ENCODE measurements at regions not wholly inside any gene's neighbourhood (a gene's known extent, or its start where the extent isn't known, plus 50 kb on each side); places are given as distances from the start of the nearest gene placed in this dataset.

DNA sequence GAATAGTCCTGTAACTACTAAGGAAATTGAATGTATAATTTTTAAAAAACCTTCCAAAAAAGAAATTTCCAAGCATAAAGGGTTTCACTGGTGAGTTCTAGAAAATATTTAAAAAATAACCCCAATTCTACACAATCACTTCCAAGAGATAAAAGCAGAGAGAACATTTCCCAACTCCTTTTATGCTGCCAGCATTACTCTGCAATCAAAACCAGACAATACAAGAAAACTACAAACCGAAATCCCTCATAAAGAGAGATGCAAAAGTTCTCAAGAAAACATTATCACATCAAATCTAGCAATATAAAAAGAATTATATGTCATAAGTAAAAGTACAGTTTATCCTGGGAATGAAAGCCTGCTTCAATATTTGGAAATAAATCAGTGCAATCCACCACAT lies 84.8 kb downstream of the OAT start (continued):
- TF ChIP-seq STAT6 (CRISPR knock-in tag; conservative IDR thresholded peaks at IDR 0.05; ENCODE audit: low read depth) (no peak), ZNF263 (CRISPR knock-in tag; IDR thresholded peaks at IDR 0.05; ENCODE audit: low read depth) (no peak), ZNF416 (CRISPR knock-in tag; IDR thresholded peaks at IDR 0.05) (no peak), KAT7 (CRISPR knock-in tag; IDR thresholded peaks at IDR 0.05; ENCODE audit: borderline replicate concordance) (no peak), TEAD4 (CRISPR knock-in tag; IDR thresholded peaks at IDR 0.05) (no peak), USF2 (CRISPR knock-in tag; IDR thresholded peaks at IDR 0.05) (no peak), ZNF671 (CRISPR knock-in tag; IDR thresholded peaks at IDR 0.05) (no peak), ZNF232 (CRISPR knock-in tag; IDR thresholded peaks at IDR 0.05) (no peak)
- TF ChIP-seq, protein P1, sequence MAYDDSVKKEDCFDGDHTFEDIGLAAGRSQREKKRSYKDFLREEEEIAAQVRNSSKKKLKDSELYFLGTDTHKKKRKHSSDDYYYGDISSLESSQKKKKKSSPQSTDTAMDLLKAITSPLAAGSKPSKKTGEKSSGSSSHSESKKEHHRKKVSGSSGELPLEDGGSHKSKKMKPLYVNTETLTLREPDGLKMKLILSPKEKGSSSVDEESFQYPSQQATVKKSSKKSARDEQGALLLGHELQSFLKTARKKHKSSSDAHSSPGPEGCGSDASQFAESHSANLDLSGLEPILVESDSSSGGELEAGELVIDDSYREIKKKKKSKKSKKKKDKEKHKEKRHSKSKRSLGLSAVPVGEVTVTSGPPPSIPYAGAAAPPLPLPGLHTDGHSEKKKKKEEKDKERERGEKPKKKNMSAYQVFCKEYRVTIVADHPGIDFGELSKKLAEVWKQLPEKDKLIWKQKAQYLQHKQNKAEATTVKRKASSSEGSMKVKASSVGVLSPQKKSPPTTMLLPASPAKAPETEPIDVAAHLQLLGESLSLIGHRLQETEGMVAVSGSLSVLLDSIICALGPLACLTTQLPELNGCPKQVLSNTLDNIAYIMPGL (CRISPR knock-in tag; IDR thresholded peaks at IDR 0.05) = no peak
- TF ChIP-seq, protein P2, sequence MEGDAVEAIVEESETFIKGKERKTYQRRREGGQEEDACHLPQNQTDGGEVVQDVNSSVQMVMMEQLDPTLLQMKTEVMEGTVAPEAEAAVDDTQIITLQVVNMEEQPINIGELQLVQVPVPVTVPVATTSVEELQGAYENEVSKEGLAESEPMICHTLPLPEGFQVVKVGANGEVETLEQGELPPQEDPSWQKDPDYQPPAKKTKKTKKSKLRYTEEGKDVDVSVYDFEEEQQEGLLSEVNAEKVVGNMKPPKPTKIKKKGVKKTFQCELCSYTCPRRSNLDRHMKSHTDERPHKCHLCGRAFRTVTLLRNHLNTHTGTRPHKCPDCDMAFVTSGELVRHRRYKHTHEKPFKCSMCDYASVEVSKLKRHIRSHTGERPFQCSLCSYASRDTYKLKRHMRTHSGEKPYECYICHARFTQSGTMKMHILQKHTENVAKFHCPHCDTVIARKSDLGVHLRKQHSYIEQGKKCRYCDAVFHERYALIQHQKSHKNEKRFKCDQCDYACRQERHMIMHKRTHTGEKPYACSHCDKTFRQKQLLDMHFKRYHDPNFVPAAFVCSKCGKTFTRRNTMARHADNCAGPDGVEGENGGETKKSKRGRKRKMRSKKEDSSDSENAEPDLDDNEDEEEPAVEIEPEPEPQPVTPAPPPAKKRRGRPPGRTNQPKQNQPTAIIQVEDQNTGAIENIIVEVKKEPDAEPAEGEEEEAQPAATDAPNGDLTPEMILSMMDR (IDR thresholded peaks at IDR 0.05) = no peak

- peaks cover 34% of the 10 kb centered on the region for H3K9me3 Mint-ChIP-seq
- peaks cover 6% of the 10 kb centered on the region; the same call in 1 of the 2 replicates for H3K36me3 Mint-ChIP-seq
- no peak overlapping the region for H3K4me3 Mint-ChIP-seq
- ATAC-seq (no peak), DNase-seq (ENCODE audit: low spot score) (no peak)
- POLR2A ChIA-PET = no interaction called here
- H3K27me3 Mint-ChIP-seq (ENCODE audit: low read depth) = peaks cover 16% of the 10 kb centered on the region
- CTCF ChIA-PET = no interaction called here
- H3K4me1 Mint-ChIP-seq = no peaks in the 10 kb centered on the region
- no peak overlapping the region for H3K27ac Mint-ChIP-seq
- no peak for TF ChIP-seq ZNF219 (CRISPR knock-in tag; IDR thresholded peaks at IDR 0.05; ENCODE audit: borderline replicate concordance)
- no peak for TF ChIP-seq ARID4B (CRISPR knock-in tag; IDR thresholded peaks at IDR 0.05; ENCODE audit: borderline replicate concordance)
- TF ChIP-seq, protein P3, sequence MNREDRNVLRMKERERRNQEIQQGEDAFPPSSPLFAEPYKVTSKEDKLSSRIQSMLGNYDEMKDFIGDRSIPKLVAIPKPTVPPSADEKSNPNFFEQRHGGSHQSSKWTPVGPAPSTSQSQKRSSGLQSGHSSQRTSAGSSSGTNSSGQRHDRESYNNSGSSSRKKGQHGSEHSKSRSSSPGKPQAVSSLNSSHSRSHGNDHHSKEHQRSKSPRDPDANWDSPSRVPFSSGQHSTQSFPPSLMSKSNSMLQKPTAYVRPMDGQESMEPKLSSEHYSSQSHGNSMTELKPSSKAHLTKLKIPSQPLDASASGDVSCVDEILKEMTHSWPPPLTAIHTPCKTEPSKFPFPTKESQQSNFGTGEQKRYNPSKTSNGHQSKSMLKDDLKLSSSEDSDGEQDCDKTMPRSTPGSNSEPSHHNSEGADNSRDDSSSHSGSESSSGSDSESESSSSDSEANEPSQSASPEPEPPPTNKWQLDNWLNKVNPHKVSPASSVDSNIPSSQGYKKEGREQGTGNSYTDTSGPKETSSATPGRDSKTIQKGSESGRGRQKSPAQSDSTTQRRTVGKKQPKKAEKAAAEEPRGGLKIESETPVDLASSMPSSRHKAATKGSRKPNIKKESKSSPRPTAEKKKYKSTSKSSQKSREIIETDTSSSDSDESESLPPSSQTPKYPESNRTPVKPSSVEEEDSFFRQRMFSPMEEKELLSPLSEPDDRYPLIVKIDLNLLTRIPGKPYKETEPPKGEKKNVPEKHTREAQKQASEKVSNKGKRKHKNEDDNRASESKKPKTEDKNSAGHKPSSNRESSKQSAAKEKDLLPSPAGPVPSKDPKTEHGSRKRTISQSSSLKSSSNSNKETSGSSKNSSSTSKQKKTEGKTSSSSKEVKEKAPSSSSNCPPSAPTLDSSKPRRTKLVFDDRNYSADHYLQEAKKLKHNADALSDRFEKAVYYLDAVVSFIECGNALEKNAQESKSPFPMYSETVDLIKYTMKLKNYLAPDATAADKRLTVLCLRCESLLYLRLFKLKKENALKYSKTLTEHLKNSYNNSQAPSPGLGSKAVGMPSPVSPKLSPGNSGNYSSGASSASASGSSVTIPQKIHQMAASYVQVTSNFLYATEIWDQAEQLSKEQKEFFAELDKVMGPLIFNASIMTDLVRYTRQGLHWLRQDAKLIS (CRISPR knock-in tag; IDR thresholded peaks at IDR 0.05; ENCODE audit: borderline replicate concordance) = no peak
- no peak for TF ChIP-seq FOXP4 (CRISPR knock-in tag; IDR thresholded peaks at IDR 0.05)
- TF ChIP-seq SOX15 (CRISPR knock-in tag; IDR thresholded peaks at IDR 0.05) = no peak
- TF ChIP-seq STAT6 (CRISPR knock-in tag; conservative IDR thresholded peaks at IDR 0.05; ENCODE audit: low read depth) = no peak
These were observed 86.3 kb downstream of the OAT start for GRCh38 chr10:124332426-124332825.

All from WTC11 (cell line).